ENCODE measurements at regions not wholly inside any gene's neighbourhood (a gene's known extent, or its start where the extent isn't known, plus 50 kb on each side); places are given as distances from the start of the nearest gene placed in this dataset.

GRCh38 chr10:128568491-128568890, 442.3 kb upstream of the MKI67 start:
- TF ChIP-seq CTCF (IDR thresholded peaks at IDR 0.05) (no peak), POLR2A (IDR thresholded peaks at IDR 0.05) (no peak)
